ENCODE measurements at regions not wholly inside any gene's neighbourhood (a gene's known extent, or its start where the extent isn't known, plus 50 kb on each side); places are given as distances from the start of the nearest gene placed in this dataset.

DNA sequence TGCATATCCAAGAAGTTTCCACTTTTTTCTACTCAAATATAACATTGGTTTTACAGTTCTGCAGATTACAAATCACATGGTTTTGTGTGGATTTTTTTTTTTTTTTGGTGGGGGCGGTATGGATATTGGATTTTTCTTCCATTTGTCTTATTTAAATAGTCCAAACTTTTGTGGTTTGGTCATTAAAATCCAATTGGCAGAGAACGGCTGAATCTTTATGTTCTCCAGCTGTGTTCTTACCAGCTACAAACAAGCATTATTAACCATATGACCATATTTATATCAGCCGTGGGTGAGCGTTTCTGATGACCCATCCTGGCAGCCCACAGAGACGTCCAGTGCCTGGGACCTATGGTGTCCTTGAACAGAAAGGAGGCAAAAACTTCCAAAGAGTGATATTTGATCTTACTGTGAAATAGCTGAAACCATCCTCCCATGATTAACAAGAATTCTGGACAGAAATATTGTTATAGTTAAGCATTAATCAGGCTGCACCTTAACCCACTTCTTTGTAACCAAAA lies 200.4 kb downstream of the LYPLAL1 start:
- no peaks in the 10 kb centered on the region for H3K9me3 ChIP-seq (replicated peaks in 1 of 3)
- H3K4me3 ChIP-seq = no peak overlapping the region
- H3K36me3 ChIP-seq (replicated peaks in 1 of 2) = no peaks in the 10 kb centered on the region
- 72 to 81% (median 78%) methylated on average over 5 of the region's 5 CpGs for WGBS, 4 donors
- no peak overlapping the region for H3K27ac ChIP-seq
- no peaks in the 10 kb centered on the region for H3K4me1 ChIP-seq (replicated peaks in 1 of 2)
- TF ChIP-seq, protein P1, sequence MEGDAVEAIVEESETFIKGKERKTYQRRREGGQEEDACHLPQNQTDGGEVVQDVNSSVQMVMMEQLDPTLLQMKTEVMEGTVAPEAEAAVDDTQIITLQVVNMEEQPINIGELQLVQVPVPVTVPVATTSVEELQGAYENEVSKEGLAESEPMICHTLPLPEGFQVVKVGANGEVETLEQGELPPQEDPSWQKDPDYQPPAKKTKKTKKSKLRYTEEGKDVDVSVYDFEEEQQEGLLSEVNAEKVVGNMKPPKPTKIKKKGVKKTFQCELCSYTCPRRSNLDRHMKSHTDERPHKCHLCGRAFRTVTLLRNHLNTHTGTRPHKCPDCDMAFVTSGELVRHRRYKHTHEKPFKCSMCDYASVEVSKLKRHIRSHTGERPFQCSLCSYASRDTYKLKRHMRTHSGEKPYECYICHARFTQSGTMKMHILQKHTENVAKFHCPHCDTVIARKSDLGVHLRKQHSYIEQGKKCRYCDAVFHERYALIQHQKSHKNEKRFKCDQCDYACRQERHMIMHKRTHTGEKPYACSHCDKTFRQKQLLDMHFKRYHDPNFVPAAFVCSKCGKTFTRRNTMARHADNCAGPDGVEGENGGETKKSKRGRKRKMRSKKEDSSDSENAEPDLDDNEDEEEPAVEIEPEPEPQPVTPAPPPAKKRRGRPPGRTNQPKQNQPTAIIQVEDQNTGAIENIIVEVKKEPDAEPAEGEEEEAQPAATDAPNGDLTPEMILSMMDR (IDR thresholded peaks at IDR 0.05) = no peak
- no peak for TF ChIP-seq POLR2A (IDR thresholded peaks at IDR 0.05)
- intact Hi-C loops (cut with DNase I) = no loop called here
- no peak for DNase-seq
- H3K27me3 ChIP-seq = no peaks in the 10 kb centered on the region

- WGBS, 4 donors = 86 to 100% (median 90%) methylated on average over 1 of the region's 1 CpG
- intact Hi-C loops (cut with DNase I) = no loop called here
- Histone ChIP-seq H3K4me3 (no peak overlapping the region), H3K36me3 (replicated peaks in 1 of 2) (no peaks in the 10 kb centered on the region), H3K27me3 (no peaks in the 10 kb centered on the region), H3K9me3 (replicated peaks in 1 of 3) (no peaks in the 10 kb centered on the region), H3K4me1 (replicated peaks in 1 of 2) (no peaks in the 10 kb centered on the region), H3K27ac (no peak overlapping the region)
- no peak for DNase-seq
- TF ChIP-seq, protein P1 (IDR thresholded peaks at IDR 0.05) = no peak
- TF ChIP-seq POLR2A (IDR thresholded peaks at IDR 0.05) = no peak
These were observed 199.9 kb downstream of the LYPLAL1 start for GRCh38 chr1:219373616-219373935.

DNA sequence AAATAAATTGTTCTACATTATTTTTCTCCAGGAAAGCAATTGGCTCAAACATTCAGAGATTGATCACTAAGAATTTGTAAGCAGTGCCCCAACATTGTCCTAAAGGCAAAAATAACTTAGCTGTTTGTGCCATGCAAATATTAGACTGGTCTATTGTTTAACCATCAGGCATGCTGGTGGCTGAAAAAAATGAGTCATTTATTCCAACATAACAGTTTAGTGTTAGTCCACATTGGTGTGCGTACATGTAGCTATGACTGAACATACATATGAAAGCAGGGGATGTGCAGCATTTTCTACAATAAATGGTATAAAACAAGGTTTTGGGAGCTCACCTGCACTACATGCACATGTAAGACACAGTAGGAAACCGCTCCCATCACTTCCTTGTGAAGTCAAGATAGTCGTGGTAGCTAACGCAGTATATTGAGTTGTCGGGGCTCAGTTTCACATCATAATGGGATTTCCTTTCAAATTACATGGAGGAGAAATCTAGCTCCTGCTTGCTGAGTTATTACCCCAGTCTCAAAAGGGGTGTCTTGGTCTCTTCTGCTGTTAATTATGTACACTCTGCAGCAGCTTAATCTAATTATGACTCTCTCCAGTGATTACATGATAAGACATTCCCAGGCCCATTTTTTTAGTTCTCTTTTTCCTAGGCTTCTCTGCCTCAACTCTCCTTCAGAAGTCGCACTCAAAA lies 199.4 kb downstream of the LYPLAL1 start:
- H3K4me3 ChIP-seq = no peak overlapping the region
- H3K4me1 ChIP-seq (replicated peaks in 1 of 2) = no peaks in the 10 kb centered on the region
- H3K27ac ChIP-seq = no peak overlapping the region
- intact Hi-C loops (cut with DNase I) = no loop called here
- no peak for TF ChIP-seq POLR2A (IDR thresholded peaks at IDR 0.05)
- TF ChIP-seq, protein P1 (IDR thresholded peaks at IDR 0.05) = no peak
- no peaks in the 10 kb centered on the region for H3K36me3 ChIP-seq (replicated peaks in 1 of 2)
- H3K9me3 ChIP-seq (replicated peaks in 1 of 3) = no peaks in the 10 kb centered on the region
- no peaks in the 10 kb centered on the region for H3K27me3 ChIP-seq
- 80 to 97% (median 94%) methylated on average over 6 of the region's 6 CpGs for WGBS, 4 donors
- DNase-seq = no peak

GRCh38 chr1:219371471-219371870 lies 197.8 kb downstream of the LYPLAL1 start:
- H3K27me3 ChIP-seq = no peaks in the 10 kb centered on the region
- TF ChIP-seq, protein P1 (IDR thresholded peaks at IDR 0.05) = no peak
- TF ChIP-seq POLR2A (IDR thresholded peaks at IDR 0.05) = no peak
- no peak for DNase-seq
- H3K4me1 ChIP-seq (replicated peaks in 1 of 2) = no peaks in the 10 kb centered on the region
- H3K9me3 ChIP-seq (replicated peaks in 1 of 3) = no peaks in the 10 kb centered on the region
- no peaks in the 10 kb centered on the region for H3K36me3 ChIP-seq (replicated peaks in 1 of 2)
- H3K27ac ChIP-seq = no peak overlapping the region
- WGBS, 4 donors = 89 to 95% (median 90%) methylated on average over 2 of the region's 2 CpGs
- H3K4me3 ChIP-seq = no peak overlapping the region
- intact Hi-C loops (cut with DNase I) = no loop called here

Measured in adrenal gland (tissue), 9 donors.